ENCODE measurements at regions not wholly inside any gene's neighbourhood (a gene's known extent, or its start where the extent isn't known, plus 50 kb on each side); places are given as distances from the start of the nearest gene placed in this dataset.

DNA sequence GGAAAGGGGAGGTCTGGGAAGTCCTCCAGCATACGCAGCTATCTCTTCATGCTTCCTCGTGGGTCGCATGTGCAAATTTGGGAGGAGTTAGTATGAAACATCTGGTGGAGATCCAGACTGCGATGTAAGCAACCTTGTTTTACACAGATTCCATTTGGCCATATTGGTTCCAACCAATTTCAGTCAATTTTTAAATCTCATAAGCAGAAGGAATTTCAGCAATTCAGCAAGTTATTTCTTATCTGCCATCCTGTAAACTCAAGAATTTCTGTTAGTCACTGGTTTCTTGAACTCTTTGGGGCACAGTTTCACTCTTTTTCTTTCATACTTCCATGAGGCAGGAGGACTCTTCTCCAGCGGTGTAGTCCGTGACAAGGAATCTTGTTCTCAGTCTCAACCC lies 130.4 kb upstream of the CLINT1 start:
- intact Hi-C loops (cut with micrococcal nuclease), result no loop called here
- Mint-ChIP-seq H3K27ac (no peak overlapping the region), H3K36me3 (no peaks in the 10 kb centered on the region), H3K9me3 (peaks cover 0 to 7% (median 0%) of the 10 kb centered on the region in 7 donors), H3K4me3 (no peak overlapping the region), H3K27me3 (ENCODE audit: low read depth in 3 of 3) (peaks cover 4 to 7% (median 5%) of the 10 kb centered on the region in 3 donors), H3K4me1 (no peaks in the 10 kb centered on the region)
- H3K9me3 ChIP-seq (replicated peaks in 1 of 2; ENCODE audit: control insufficient read depth in 1 of 2, insufficient read depth in 1 of 2, low read length in 2 of 2), result no peaks in the 10 kb centered on the region
- 80% methylated on average over 1 of the region's 6 CpGs for WGBS (ENCODE audit: insufficient coverage)
- no peak overlapping the region for H2AFZ ChIP-seq (ENCODE audit: insufficient read depth, low read depth, low read length, poor library complexity, severe bottlenecking)
- no peak overlapping the region for H3K9ac ChIP-seq (ENCODE audit: insufficient read depth, low read length, poor library complexity, severe bottlenecking)
- H3K27ac ChIP-seq (ENCODE audit: low read depth in 1 of 2, low read length in 2 of 2), result no peak overlapping the region
- no peaks in the 10 kb centered on the region for H3K4me1 ChIP-seq (ENCODE audit: control insufficient read depth in 1 of 2, insufficient read depth in 2 of 2, low read length in 2 of 2)
- H3K36me3 ChIP-seq (replicated peaks in 1 of 2; ENCODE audit: control insufficient read depth in 1 of 2, insufficient read depth in 2 of 2, low read length in 2 of 2), result no peaks in the 10 kb centered on the region
- no peak overlapping the region for H3K4me3 ChIP-seq (replicated peaks in 1 of 3; ENCODE audit: low read depth in 2 of 3, low read length in 3 of 3)
- H3K4me2 ChIP-seq (replicated peaks; ENCODE audit: extremely low read depth, low read length, poor library complexity, severe bottlenecking), result no peak overlapping the region
- TF ChIP-seq, protein P1, sequence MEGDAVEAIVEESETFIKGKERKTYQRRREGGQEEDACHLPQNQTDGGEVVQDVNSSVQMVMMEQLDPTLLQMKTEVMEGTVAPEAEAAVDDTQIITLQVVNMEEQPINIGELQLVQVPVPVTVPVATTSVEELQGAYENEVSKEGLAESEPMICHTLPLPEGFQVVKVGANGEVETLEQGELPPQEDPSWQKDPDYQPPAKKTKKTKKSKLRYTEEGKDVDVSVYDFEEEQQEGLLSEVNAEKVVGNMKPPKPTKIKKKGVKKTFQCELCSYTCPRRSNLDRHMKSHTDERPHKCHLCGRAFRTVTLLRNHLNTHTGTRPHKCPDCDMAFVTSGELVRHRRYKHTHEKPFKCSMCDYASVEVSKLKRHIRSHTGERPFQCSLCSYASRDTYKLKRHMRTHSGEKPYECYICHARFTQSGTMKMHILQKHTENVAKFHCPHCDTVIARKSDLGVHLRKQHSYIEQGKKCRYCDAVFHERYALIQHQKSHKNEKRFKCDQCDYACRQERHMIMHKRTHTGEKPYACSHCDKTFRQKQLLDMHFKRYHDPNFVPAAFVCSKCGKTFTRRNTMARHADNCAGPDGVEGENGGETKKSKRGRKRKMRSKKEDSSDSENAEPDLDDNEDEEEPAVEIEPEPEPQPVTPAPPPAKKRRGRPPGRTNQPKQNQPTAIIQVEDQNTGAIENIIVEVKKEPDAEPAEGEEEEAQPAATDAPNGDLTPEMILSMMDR (IDR thresholded peaks at IDR 0.05), result no peak
- H4K20me1 ChIP-seq (ENCODE audit: insufficient read depth, low read length), result no peaks in the 10 kb centered on the region
- no peaks in the 10 kb centered on the region for H3K27me3 ChIP-seq (ENCODE audit: control insufficient read depth in 2 of 2, insufficient read depth in 2 of 2, low read length in 2 of 2)
- no peaks in the 10 kb centered on the region for H3K79me2 ChIP-seq (ENCODE audit: insufficient read depth, low read length)
- DNase-seq, result no peak

DNA sequence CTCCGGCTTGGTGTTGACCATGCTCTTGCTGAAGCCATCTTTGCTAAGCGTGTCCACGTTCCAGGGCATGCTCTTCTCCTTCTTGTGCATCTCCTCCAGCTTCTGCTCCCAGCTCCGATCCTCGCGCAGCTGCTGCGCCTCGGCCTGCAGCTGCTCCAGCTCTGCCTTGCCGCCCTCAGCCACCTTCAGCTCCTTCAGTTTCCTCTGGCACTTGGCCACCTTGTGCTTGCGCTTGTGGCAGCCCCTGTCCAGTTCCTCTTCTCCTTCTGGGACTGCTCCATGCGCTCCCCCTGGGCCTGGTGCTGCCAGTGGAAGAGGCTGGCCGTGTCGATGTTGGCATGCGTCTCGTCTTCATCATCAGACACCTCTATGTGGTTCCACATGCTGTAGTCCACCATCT lies 128.3 kb upstream of the CLINT1 start:
- H3K4me2 ChIP-seq (replicated peaks; ENCODE audit: extremely low read depth, low read length, poor library complexity, severe bottlenecking), result no peak overlapping the region
- intact Hi-C loops (cut with micrococcal nuclease), result no loop called here
- WGBS (ENCODE audit: insufficient coverage), result 90% methylated on average over 15 of the region's 15 CpGs
- no peaks in the 10 kb centered on the region for H3K79me2 ChIP-seq (ENCODE audit: insufficient read depth, low read length)
- Mint-ChIP-seq H3K4me3 (no peak overlapping the region), H3K27me3 (ENCODE audit: low read depth in 3 of 3) (peaks cover 4 to 7% (median 4%) of the 10 kb centered on the region in 3 donors), H3K27ac (no peak overlapping the region), H3K36me3 (no peaks in the 10 kb centered on the region), H3K4me1 (peaks cover 2% of the 10 kb centered on the region), H3K9me3 (peaks cover 0 to 7% (median 0%) of the 10 kb centered on the region in 7 donors)
- H3K36me3 ChIP-seq (replicated peaks in 1 of 2; ENCODE audit: control insufficient read depth in 1 of 2, insufficient read depth in 2 of 2, low read length in 2 of 2), result no peaks in the 10 kb centered on the region
- H3K9me3 ChIP-seq (replicated peaks in 1 of 2; ENCODE audit: control insufficient read depth in 1 of 2, insufficient read depth in 1 of 2, low read length in 2 of 2), result no peaks in the 10 kb centered on the region
- no peaks in the 10 kb centered on the region for H3K27me3 ChIP-seq (ENCODE audit: control insufficient read depth in 2 of 2, insufficient read depth in 2 of 2, low read length in 2 of 2)
- H4K20me1 ChIP-seq (ENCODE audit: insufficient read depth, low read length), result no peaks in the 10 kb centered on the region
- no peak overlapping the region for H3K4me3 ChIP-seq (replicated peaks in 1 of 3; ENCODE audit: low read depth in 2 of 3, low read length in 3 of 3)
- no peak overlapping the region for H2AFZ ChIP-seq (ENCODE audit: insufficient read depth, low read depth, low read length, poor library complexity, severe bottlenecking)
- no peaks in the 10 kb centered on the region for H3K4me1 ChIP-seq (ENCODE audit: control insufficient read depth in 1 of 2, insufficient read depth in 2 of 2, low read length in 2 of 2)
- no peak overlapping the region for H3K9ac ChIP-seq (ENCODE audit: insufficient read depth, low read length, poor library complexity, severe bottlenecking)
- DNase-seq, result no peak
- TF ChIP-seq, protein P1 (IDR thresholded peaks at IDR 0.05), result no peak
- no peak overlapping the region for H3K27ac ChIP-seq (ENCODE audit: low read depth in 1 of 2, low read length in 2 of 2)
